ENCODE measurements at regions not wholly inside any gene's neighbourhood (a gene's known extent, or its start where the extent isn't known, plus 50 kb on each side); places are given as distances from the start of the nearest gene placed in this dataset.

- DNase-seq (ENCODE audit: low read depth in 1 of 2, low spot score in 2 of 2) (no peak), FAIRE-seq (no peak)
- Histone ChIP-seq H3K4me1 (replicated peaks in 1 of 4; ENCODE audit: control insufficient read depth in 3 of 4, insufficient read depth in 4 of 4, low read length in 3 of 4) (no peaks in the 10 kb centered on the region), H3K27ac (ENCODE audit: low read depth, low read length) (no peak overlapping the region), H2BK12ac (ENCODE audit: low read depth, low read length) (no peak overlapping the region), H3K4me3 (ENCODE audit: extremely low read depth in 1 of 4, insufficient read depth in 2 of 4, low read depth in 3 of 4, low read length in 4 of 4) (no peak overlapping the region), H2BK120ac (replicated peaks; ENCODE audit: low read depth, low read length) (no peak overlapping the region), H3K23me2 (ENCODE audit: low read depth, low read length) (no peaks in the 10 kb centered on the region), H3K9me3 (ENCODE audit: insufficient read depth in 2 of 2, low read depth in 1 of 2, low read length in 1 of 2) (peaks cover 0 to 3% of the 10 kb centered on the region in 2 experiments; a peak in 1 of 4 replicates), H3K27me3 (replicated peaks in 1 of 4; ENCODE audit: control insufficient read depth in 3 of 4, extremely low read depth in 1 of 4, insufficient read depth in 3 of 4, low read length in 3 of 4) (no peaks in the 10 kb centered on the region), H4K8ac (ENCODE audit: extremely low read depth, insufficient read depth, low read length) (no peak overlapping the region), H3K4me2 (ENCODE audit: insufficient read depth in 1 of 2, low read depth in 2 of 2, low read length in 2 of 2) (no peak overlapping the region), H3K14ac (ENCODE audit: insufficient read length) (no peak overlapping the region), H3K23ac (ENCODE audit: insufficient read length) (no peak overlapping the region), H3K9ac (replicated peaks in 1 of 4; ENCODE audit: extremely low read depth in 1 of 4, low read depth in 3 of 4, low read length in 3 of 4) (no peak overlapping the region), H2AFZ (ENCODE audit: low read length) (no peak overlapping the region), H2AK5ac (ENCODE audit: low read depth, low read length) (no peak overlapping the region), H2BK5ac (ENCODE audit: low read depth, low read length) (no peak overlapping the region), H3K36me3 (ENCODE audit: control insufficient read depth in 2 of 4, insufficient read depth in 4 of 4, low read length in 3 of 4) (no peaks in the 10 kb centered on the region), H4K91ac (replicated peaks; ENCODE audit: insufficient read length, low read length) (no peak overlapping the region), H2BK20ac (ENCODE audit: low read length) (no peak overlapping the region), H4K5ac (ENCODE audit: insufficient read length, low read depth, low read length) (no peak overlapping the region), H3K79me1 (ENCODE audit: low read depth, low read length) (no peaks in the 10 kb centered on the region), H3K79me2 (ENCODE audit: control insufficient read depth in 1 of 2, insufficient read depth in 2 of 2, low read length in 2 of 2) (no peaks in the 10 kb centered on the region), H3K18ac (ENCODE audit: extremely low read depth, low read length) (no peak overlapping the region), H4K20me1 (replicated peaks in 1 of 2; ENCODE audit: control insufficient read depth in 1 of 2, insufficient read depth in 2 of 2, low read length in 2 of 2) (no peaks in the 10 kb centered on the region), H3K4ac (replicated peaks; ENCODE audit: insufficient read length, low read depth, low read length) (no peak overlapping the region), H3K56ac (replicated peaks; ENCODE audit: insufficient read length, low read depth, low read length) (no peak overlapping the region), H2BK15ac (ENCODE audit: low read length) (no peak overlapping the region)
- CTCF ChIA-PET (ENCODE audit: partially characterized antibody): interaction anchor here (0.7 kb wide), 1 partner anchor 9 kb away, joined by 3 read pairs; no protein-coding TSS in a partner anchor
- POLR2A ChIA-PET (ENCODE audit: partially characterized antibody): no interaction called here
- 95 to 100% methylated on average over 2 to 6 of the region's 6 CpGs for WGBS, 2 experiments (ENCODE audit: extremely low coverage in 1 of 2, insufficient coverage in 1 of 2, insufficient read length in 1 of 2, insufficient replicate concordance in 2 of 2, low coverage in 1 of 2, low lambda C conversion rate in 2 of 2, missing lambda C conversion rate in 1 of 2)
- no peak for TF ChIP-seq TEAD4 (IDR thresholded peaks at IDR 0.05; ENCODE audit: low read depth, low read length)
These were observed 438.5 kb upstream of the RGMB start for GRCh38 chr5:98334946-98335345.

Measured in H1 (cell line).